K562 (cell line): ENCODE measurements at regions not wholly inside any gene's neighbourhood (a gene's known extent, or its start where the extent isn't known, plus 50 kb on each side); places are given as distances from the start of the nearest gene placed in this dataset.

Source experiments
- ATF1 ChIP-seq, 2 experiments: fragments of 450-650 bp in 1 of 2; IDR thresholded peaks; 2 replicates each; pipeline ENCODE4 v1.6.1; 2016; ENCODE audit warnings: missing compliant biosample characterization in 1 of 2, missing genetic modification characterization in 1 of 2
- CBFB ChIP-seq: sonication (generic); formaldehyde crosslinking; IDR thresholded peaks from 2 replicates; pipeline ENCODE4 v1.4.0; 2020; ENCODE audit warnings: mild to moderate bottlenecking, missing genetic modification reagents
- EP300 ChIP-seq: IDR thresholded peaks from 2 replicates; pipeline ENCODE4 v1.6.1; 2012; ENCODE audit warnings: low read length, improper control_type of control experiment
- HDAC1 ChIP-seq, 2 experiments: fragments of 450-650 bp; IDR thresholded peaks; 2 replicates each; pipeline ENCODE4 v1.6.1; 2016 to 2017; ENCODE audit warnings: inconsistent platforms in 1 of 2, mild to moderate bottlenecking in 1 of 2, moderate library complexity in 1 of 2
- JUND ChIP-seq, 2 experiments: IDR thresholded peaks; 2 replicates in 1 of 2; 3 replicates in 1 of 2; pipeline ENCODE4 v1.6.1; 2011; ENCODE audit warnings: borderline replicate concordance in 2 of 2, low read depth in 2 of 2, low read length in 2 of 2, improper control_type of control experiment in 1 of 2, missing biosample characterization in 1 of 2, missing genetic modification characterization in 1 of 2, missing genetic modification reagents in 1 of 2
- MAFF ChIP-seq: IDR thresholded peaks from 2 replicates; pipeline ENCODE4 v1.6.1; 2012; ENCODE audit warnings: low read length, improper control_type of control experiment
- SREBF1 ChIP-seq: fragments of 150-350 bp; IDR thresholded peaks from 2 replicates; pipeline ENCODE4 v1.6.1; 2014; ENCODE audit warnings: antibody characterized with exemption, low read depth, low read length, borderline replicate concordance
- ZKSCAN8 ChIP-seq: fragments of 200-800 bp; sonication (Bioruptor generic); IDR thresholded peaks from 2 replicates; pipeline ENCODE4 v1.6.1; 2016; ENCODE audit warnings: missing genetic modification characterization, missing compliant biosample characterization
- ZNF253 ChIP-seq: fragments of 250-450 bp; sonication (Bioruptor Pico); conservative IDR thresholded peaks from 2 replicates; pipeline ENCODE4 v1.6.1; 2021; ENCODE audit warnings: mild to moderate bottlenecking
- TF ChIP-seq, protein P1 (sequence below), 3 experiments: IDR thresholded peaks in 2 of 3; conservative IDR thresholded peaks in 1 of 3; 2 replicates each; pipeline ENCODE4 v1.5.1; 2011 to 2012; ENCODE audit warnings: low read length in 3 of 3, mild to moderate bottlenecking in 3 of 3, control low read depth in 2 of 3, improper control_type of control experiment in 1 of 3, inconsistent platforms in 1 of 3, low read depth in 1 of 3, mixed read lengths in 1 of 3, moderate library complexity in 1 of 3; ENCODE audit not compliant: insufficient read depth in 2 of 3
- TF ChIP-seq, protein P2 (sequence below): fragments of 250-450 bp; sonication (Bioruptor Pico); IDR thresholded peaks from 2 replicates; pipeline ENCODE4 v1.8.0; 2021; ENCODE audit warnings: mild to moderate bottlenecking, moderate library complexity
- TF ChIP-seq, protein P3 (sequence below): sonication (generic); formaldehyde crosslinking; IDR thresholded peaks from 2 replicates; pipeline ENCODE4 v1.8.1; 2023; ENCODE audit warnings: mild to moderate bottlenecking, missing genetic modification reagents
- TF ChIP-seq, protein P4 (sequence below), 2 experiments: fragments of 450-650 bp in 1 of 2; IDR thresholded peaks; 2 replicates each; pipeline ENCODE4 v1.6.1; 2011 to 2017; ENCODE audit warnings: low read depth in 2 of 2, antibody characterized with exemption in 1 of 2, borderline replicate concordance in 1 of 2, low read length in 1 of 2, mild to moderate bottlenecking in 1 of 2, mixed read lengths in 1 of 2; ENCODE audit not compliant: control insufficient read depth in 1 of 2
- TF ChIP-seq, protein P5 (sequence below): fragments of 450-650 bp; formaldehyde crosslinking; IDR thresholded peaks from 2 replicates; pipeline ENCODE4 v1.4.0; 2022; ENCODE audit warnings: missing genetic modification characterization

DNA sequence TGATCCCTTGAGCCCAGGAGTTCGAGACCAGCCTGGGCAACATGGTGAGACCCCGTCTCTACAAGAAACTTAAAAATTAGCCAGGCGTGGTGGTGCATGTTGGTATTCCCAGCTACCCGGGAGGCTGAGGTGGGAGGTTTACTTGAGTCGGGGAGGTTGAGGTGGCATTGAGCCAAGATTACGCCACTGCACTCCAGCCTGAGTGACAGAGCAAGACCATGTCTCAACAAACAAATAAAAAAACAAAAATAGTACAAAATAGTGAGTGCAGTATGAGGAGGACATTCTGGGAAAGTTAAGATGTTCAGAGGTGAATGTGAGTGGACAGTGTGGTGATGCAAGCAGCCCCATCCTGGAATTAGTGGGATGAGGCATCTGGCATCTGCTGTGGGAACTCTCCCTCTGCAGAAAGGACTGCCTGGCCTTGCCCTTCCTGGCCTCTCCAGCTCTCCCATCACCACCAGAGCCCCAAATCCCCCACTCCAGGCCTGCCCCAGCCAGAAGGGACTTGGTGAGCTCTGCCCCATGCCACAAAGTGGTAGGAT lies 96.6 kb upstream of the PARD3 start:
- TF ChIP-seq CBFB, result no peak
- TF ChIP-seq, protein P1, sequence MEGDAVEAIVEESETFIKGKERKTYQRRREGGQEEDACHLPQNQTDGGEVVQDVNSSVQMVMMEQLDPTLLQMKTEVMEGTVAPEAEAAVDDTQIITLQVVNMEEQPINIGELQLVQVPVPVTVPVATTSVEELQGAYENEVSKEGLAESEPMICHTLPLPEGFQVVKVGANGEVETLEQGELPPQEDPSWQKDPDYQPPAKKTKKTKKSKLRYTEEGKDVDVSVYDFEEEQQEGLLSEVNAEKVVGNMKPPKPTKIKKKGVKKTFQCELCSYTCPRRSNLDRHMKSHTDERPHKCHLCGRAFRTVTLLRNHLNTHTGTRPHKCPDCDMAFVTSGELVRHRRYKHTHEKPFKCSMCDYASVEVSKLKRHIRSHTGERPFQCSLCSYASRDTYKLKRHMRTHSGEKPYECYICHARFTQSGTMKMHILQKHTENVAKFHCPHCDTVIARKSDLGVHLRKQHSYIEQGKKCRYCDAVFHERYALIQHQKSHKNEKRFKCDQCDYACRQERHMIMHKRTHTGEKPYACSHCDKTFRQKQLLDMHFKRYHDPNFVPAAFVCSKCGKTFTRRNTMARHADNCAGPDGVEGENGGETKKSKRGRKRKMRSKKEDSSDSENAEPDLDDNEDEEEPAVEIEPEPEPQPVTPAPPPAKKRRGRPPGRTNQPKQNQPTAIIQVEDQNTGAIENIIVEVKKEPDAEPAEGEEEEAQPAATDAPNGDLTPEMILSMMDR (IDR thresholded peaks at IDR 0.05 in 2 of 3, conservative IDR thresholded peaks at IDR 0.05 in 1 of 3; ENCODE audit: insufficient read depth in 2 of 3, low read depth in 1 of 3, low read length in 3 of 3), result no peak
- TF ChIP-seq ZNF253, result no peak
- no peak for TF ChIP-seq EP300
- TF ChIP-seq HDAC1 (IDR thresholded peaks at IDR 0.05), result no peak
- TF ChIP-seq MAFF, result no peak
- TF ChIP-seq SREBF1, result no peak
- TF ChIP-seq JUND (IDR thresholded peaks at IDR 0.05; ENCODE audit: borderline replicate concordance, low read depth, low read length), result no peak
- TF ChIP-seq JUND (tag; IDR thresholded peaks at IDR 0.05; ENCODE audit: borderline replicate concordance, low read depth, low read length), result no peak
- TF ChIP-seq, protein P2, sequence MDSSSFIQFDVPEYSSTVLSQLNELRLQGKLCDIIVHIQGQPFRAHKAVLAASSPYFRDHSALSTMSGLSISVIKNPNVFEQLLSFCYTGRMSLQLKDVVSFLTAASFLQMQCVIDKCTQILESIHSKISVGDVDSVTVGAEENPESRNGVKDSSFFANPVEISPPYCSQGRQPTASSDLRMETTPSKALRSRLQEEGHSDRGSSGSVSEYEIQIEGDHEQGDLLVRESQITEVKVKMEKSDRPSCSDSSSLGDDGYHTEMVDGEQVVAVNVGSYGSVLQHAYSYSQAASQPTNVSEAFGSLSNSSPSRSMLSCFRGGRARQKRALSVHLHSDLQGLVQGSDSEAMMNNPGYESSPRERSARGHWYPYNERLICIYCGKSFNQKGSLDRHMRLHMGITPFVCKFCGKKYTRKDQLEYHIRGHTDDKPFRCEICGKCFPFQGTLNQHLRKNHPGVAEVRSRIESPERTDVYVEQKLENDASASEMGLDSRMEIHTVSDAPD (CRISPR knock-in tag), result no peak
- TF ChIP-seq ZKSCAN8 (CRISPR knock-in tag), result no peak
- TF ChIP-seq, protein P3, sequence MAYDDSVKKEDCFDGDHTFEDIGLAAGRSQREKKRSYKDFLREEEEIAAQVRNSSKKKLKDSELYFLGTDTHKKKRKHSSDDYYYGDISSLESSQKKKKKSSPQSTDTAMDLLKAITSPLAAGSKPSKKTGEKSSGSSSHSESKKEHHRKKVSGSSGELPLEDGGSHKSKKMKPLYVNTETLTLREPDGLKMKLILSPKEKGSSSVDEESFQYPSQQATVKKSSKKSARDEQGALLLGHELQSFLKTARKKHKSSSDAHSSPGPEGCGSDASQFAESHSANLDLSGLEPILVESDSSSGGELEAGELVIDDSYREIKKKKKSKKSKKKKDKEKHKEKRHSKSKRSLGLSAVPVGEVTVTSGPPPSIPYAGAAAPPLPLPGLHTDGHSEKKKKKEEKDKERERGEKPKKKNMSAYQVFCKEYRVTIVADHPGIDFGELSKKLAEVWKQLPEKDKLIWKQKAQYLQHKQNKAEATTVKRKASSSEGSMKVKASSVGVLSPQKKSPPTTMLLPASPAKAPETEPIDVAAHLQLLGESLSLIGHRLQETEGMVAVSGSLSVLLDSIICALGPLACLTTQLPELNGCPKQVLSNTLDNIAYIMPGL, result no peak
- TF ChIP-seq, protein P4, sequence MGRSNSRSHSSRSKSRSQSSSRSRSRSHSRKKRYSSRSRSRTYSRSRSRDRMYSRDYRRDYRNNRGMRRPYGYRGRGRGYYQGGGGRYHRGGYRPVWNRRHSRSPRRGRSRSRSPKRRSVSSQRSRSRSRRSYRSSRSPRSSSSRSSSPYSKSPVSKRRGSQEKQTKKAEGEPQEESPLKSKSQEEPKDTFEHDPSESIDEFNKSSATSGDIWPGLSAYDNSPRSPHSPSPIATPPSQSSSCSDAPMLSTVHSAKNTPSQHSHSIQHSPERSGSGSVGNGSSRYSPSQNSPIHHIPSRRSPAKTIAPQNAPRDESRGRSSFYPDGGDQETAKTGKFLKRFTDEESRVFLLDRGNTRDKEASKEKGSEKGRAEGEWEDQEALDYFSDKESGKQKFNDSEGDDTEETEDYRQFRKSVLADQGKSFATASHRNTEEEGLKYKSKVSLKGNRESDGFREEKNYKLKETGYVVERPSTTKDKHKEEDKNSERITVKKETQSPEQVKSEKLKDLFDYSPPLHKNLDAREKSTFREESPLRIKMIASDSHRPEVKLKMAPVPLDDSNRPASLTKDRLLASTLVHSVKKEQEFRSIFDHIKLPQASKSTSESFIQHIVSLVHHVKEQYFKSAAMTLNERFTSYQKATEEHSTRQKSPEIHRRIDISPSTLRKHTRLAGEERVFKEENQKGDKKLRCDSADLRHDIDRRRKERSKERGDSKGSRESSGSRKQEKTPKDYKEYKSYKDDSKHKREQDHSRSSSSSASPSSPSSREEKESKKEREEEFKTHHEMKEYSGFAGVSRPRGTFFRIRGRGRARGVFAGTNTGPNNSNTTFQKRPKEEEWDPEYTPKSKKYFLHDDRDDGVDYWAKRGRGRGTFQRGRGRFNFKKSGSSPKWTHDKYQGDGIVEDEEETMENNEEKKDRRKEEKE (IDR thresholded peaks at IDR 0.05; ENCODE audit: borderline replicate concordance in 1 of 2, control insufficient read depth in 1 of 2, low read depth in 2 of 2, low read length in 1 of 2), result no peak
- no peak for TF ChIP-seq ATF1 (CRISPR knock-in tag; IDR thresholded peaks at IDR 0.05)
- no peak for TF ChIP-seq ATF1 (tag; IDR thresholded peaks at IDR 0.05)
- TF ChIP-seq, protein P5, sequence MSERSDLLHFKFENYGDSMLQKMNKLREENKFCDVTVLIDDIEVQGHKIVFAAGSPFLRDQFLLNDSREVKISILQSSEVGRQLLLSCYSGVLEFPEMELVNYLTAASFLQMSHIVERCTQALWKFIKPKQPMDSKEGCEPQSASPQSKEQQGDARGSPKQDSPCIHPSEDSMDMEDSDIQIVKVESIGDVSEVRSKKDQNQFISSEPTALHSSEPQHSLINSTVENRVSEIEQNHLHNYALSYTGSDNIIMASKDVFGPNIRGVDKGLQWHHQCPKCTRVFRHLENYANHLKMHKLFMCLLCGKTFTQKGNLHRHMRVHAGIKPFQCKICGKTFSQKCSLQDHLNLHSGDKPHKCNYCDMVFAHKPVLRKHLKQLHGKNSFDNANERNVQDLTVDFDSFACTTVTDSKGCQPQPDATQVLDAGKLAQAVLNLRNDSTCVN (CRISPR knock-in tag), result no peak
